Neural progenitor cell (in vitro differentiated cells): ENCODE measurements at regions not wholly inside any gene's neighbourhood (a gene's known extent, or its start where the extent isn't known, plus 50 kb on each side); places are given as distances from the start of the nearest gene placed in this dataset.
"Not testable (repeated sequence)": the region's sequence is repeated elsewhere in the genome, so short reads cannot be mapped to it uniquely, and the experiment has no call there.

Source experiments
- DNase-seq: peaks from one replicate; pipeline ENCODE4 v3.0.0-alpha.2; 2016; ENCODE audit warnings: low spot score
- H2AFZ ChIP-seq: fragments of 200-600 bp; sonication (generic); replicated peaks from 2 replicates; pipeline ENCODE4 v1.6.1; 2016; ENCODE audit warnings: antibody characterized with exemption
- H3F3A ChIP-seq: fragments of 200-600 bp; sonication (generic); 2 replicates; pipeline ENCODE4 v1.6.1; 2016; ENCODE audit warnings: antibody characterized with exemption, low read depth
- H3K27ac ChIP-seq: fragments of 200-600 bp; sonication (generic); 2 replicates; pipeline ENCODE4 v1.5.1; 2016; ENCODE audit warnings: mild to moderate bottlenecking
- H3K27me3 ChIP-seq: fragments of 200-600 bp; sonication (generic); 2 replicates; pipeline ENCODE4 v1.6.1; 2016; ENCODE audit warnings: mild to moderate bottlenecking, moderate library complexity
- H3K36me3 ChIP-seq: fragments of 200-600 bp; sonication (generic); 2 replicates; pipeline ENCODE4 v1.5.1; 2016
- H3K4me1 ChIP-seq: fragments of 200-600 bp; sonication (generic); 2 replicates; pipeline ENCODE4 v1.6.1; 2016; ENCODE audit warnings: mixed run types
- H3K4me2 ChIP-seq: fragments of 200-600 bp; sonication (generic); 2 replicates; pipeline ENCODE4 v1.6.1; 2016
- H3K4me3 ChIP-seq: fragments of 200-600 bp; sonication (generic); 2 replicates; pipeline ENCODE4 v1.5.1; 2016
- H3K79me2 ChIP-seq: fragments of 200-600 bp; sonication (generic); 2 replicates; pipeline ENCODE4 v1.6.1; 2016; ENCODE audit warnings: low read depth
- H3K9ac ChIP-seq: fragments of 200-600 bp; sonication (generic); 2 replicates; pipeline ENCODE4 v1.6.1; 2016
- H3K9me3 ChIP-seq: fragments of 200-600 bp; sonication (generic); 2 replicates; pipeline ENCODE4 v1.5.1; 2016; ENCODE audit warnings: low read depth
- H4K20me1 ChIP-seq: fragments of 200-600 bp; sonication (generic); 2 replicates; pipeline ENCODE4 v1.6.1; 2016; ENCODE audit warnings: low read depth
- H3K27ac Mint-ChIP-seq: 3 replicates; pipeline ENCODE4 v1.8.0; 2021; ENCODE audit warnings: mixed read lengths
- H3K27me3 Mint-ChIP-seq: 2 replicates; pipeline ENCODE4 v1.8.0; 2022; ENCODE audit warnings: low read depth, mild to moderate bottlenecking, inconsistent platforms, moderate library complexity, mixed read lengths; ENCODE audit not compliant: insufficient read depth
- H3K36me3 Mint-ChIP-seq: 3 replicates; pipeline ENCODE4 v1.8.0; 2021; ENCODE audit warnings: mixed read lengths
- H3K4me1 Mint-ChIP-seq: 3 replicates; pipeline ENCODE4 v1.8.0; 2021; ENCODE audit warnings: mixed read lengths
- H3K4me3 Mint-ChIP-seq: 3 replicates; pipeline ENCODE4 v1.8.0; 2021; ENCODE audit warnings: mild to moderate bottlenecking, moderate library complexity, mixed read lengths
- H3K9me3 Mint-ChIP-seq: 3 replicates; pipeline ENCODE4 v1.8.0; 2020; ENCODE audit warnings: mixed read lengths
- CTCF ChIP-seq: fragments of 200-600 bp; sonication (generic); IDR thresholded peaks from 2 replicates; pipeline ENCODE4 v1.5.1; 2017; ENCODE audit warnings: antibody characterized with exemption, mild to moderate bottlenecking
- EZH2 ChIP-seq: fragments of 200-600 bp; sonication (generic); IDR thresholded peaks from 2 replicates; pipeline ENCODE4 v1.6.1; 2017; ENCODE audit warnings: antibody characterized with exemption, mild to moderate bottlenecking, moderate library complexity
- EZH2phosphoT487 ChIP-seq: fragments of 200-600 bp; sonication (generic); IDR thresholded peaks from 2 replicates; pipeline ENCODE4 v1.6.1; 2017; ENCODE audit warnings: antibody characterized with exemption

GRCh38 chr3:23723930-23724329 lies 81.8 kb upstream of the UBE2E1 start:
- no peaks in the 10 kb centered on the region for H3K9me3 ChIP-seq
- no peak overlapping the region for H3K4me3 ChIP-seq
- no peak overlapping the region for H3K27ac Mint-ChIP-seq
- H3K27ac ChIP-seq = no peak overlapping the region
- no peaks in the 10 kb centered on the region for H4K20me1 ChIP-seq
- H3K27me3 Mint-ChIP-seq = peaks cover 5% of the 10 kb centered on the region
- H3K4me2 ChIP-seq = no peak overlapping the region
- H3F3A ChIP-seq = peaks cover 15% of the 10 kb centered on the region
- H3K36me3 ChIP-seq = no peaks in the 10 kb centered on the region
- H3K4me1 ChIP-seq = peaks cover 10% of the 10 kb centered on the region
- peaks cover 14% of the 10 kb centered on the region for H3K4me1 Mint-ChIP-seq
- no peak overlapping the region for H3K9ac ChIP-seq
- no peak for TF ChIP-seq EZH2
- H3K9me3 Mint-ChIP-seq = no peaks in the 10 kb centered on the region
- H3K36me3 Mint-ChIP-seq = no peaks in the 10 kb centered on the region
- no peak for DNase-seq
- no peaks in the 10 kb centered on the region for H3K27me3 ChIP-seq
- H3K4me3 Mint-ChIP-seq = no peak overlapping the region
- H3K79me2 ChIP-seq = no peaks in the 10 kb centered on the region
- no peak overlapping the region for H2AFZ ChIP-seq

GRCh38 chr3:23726811-23727548 lies 78.8 kb upstream of the UBE2E1 start:
- H3K4me1 ChIP-seq = peaks cover 18% of the 10 kb centered on the region
- TF ChIP-seq CTCF (no peak), EZH2 (no peak)
- peak overlapping the region; percentile 50 for H3K27ac Mint-ChIP-seq

GRCh38 chr3:23728601-23729117 lies 77.1 kb upstream of the UBE2E1 start:
- Mint-ChIP-seq H3K27me3 (peaks cover 6% of the 10 kb centered on the region), H3K4me3 (peak overlapping the region; percentile 53), H3K36me3 (no peaks in the 10 kb centered on the region), H3K4me1 (peaks cover 14% of the 10 kb centered on the region), H3K27ac (peak overlapping the region; percentile 69), H3K9me3 (no peaks in the 10 kb centered on the region)
- H4K20me1 ChIP-seq = no peaks in the 10 kb centered on the region
- DNase-seq = peak; percentile 76
- no peaks in the 10 kb centered on the region for H3K79me2 ChIP-seq
- TF ChIP-seq EZH2phosphoT487 = no peak
- no peak for TF ChIP-seq EZH2
- no peak for TF ChIP-seq CTCF
- H2AFZ ChIP-seq = no peak overlapping the region
- peak overlapping the region; percentile 44 for H3K4me2 ChIP-seq
- H3K27ac ChIP-seq = peak overlapping the region; percentile 60
- peaks cover 23% of the 10 kb centered on the region for H3F3A ChIP-seq
- H3K9ac ChIP-seq = no peak overlapping the region
- no peaks in the 10 kb centered on the region for H3K27me3 ChIP-seq
- peaks cover 18% of the 10 kb centered on the region for H3K4me1 ChIP-seq
- no peaks in the 10 kb centered on the region for H3K9me3 ChIP-seq
- H3K36me3 ChIP-seq = no peaks in the 10 kb centered on the region
- no peak overlapping the region for H3K4me3 ChIP-seq

More at GRCh38 chr3:23726811-23727548, 78.8 kb upstream of the UBE2E1 start:
- Histone ChIP-seq H4K20me1 (no peaks in the 10 kb centered on the region), H3K9ac (no peak overlapping the region), H3K9me3 (no peaks in the 10 kb centered on the region), H3F3A (peaks cover 23% of the 10 kb centered on the region), H3K36me3 (no peaks in the 10 kb centered on the region), H2AFZ (no peak overlapping the region), H3K79me2 (no peaks in the 10 kb centered on the region), H3K4me2 (no peak overlapping the region), H3K27me3 (no peaks in the 10 kb centered on the region), H3K4me3 (no peak overlapping the region), H3K27ac (no peak overlapping the region)
- no peaks in the 10 kb centered on the region for H3K36me3 Mint-ChIP-seq
- H3K9me3 Mint-ChIP-seq = no peaks in the 10 kb centered on the region
- no peak for DNase-seq
- no peak overlapping the region for H3K4me3 Mint-ChIP-seq
- H3K27me3 Mint-ChIP-seq = peaks cover 6% of the 10 kb centered on the region
- H3K4me1 Mint-ChIP-seq = peaks cover 14% of the 10 kb centered on the region

- DNase-seq, H3K36me3 Mint-ChIP-seq, H3K27me3 ChIP-seq, H4K20me1 ChIP-seq, H3K27ac ChIP-seq, H3K9me3 ChIP-seq, H2AFZ ChIP-seq, H3K9me3 Mint-ChIP-seq, H3K4me3 ChIP-seq, H3K4me3 Mint-ChIP-seq, H3K27me3 Mint-ChIP-seq, H3K36me3 ChIP-seq, H3K27ac Mint-ChIP-seq, H3K79me2 ChIP-seq, H3K9ac ChIP-seq: not testable (repeated sequence)
- Histone ChIP-seq H3K4me2 (peak overlapping the region; percentile 9), H3F3A (peaks cover 23% of the 10 kb centered on the region), H3K4me1 (peaks cover 18% of the 10 kb centered on the region)
- peaks cover 14% of the 10 kb centered on the region for H3K4me1 Mint-ChIP-seq
Measured at GRCh38 chr3:23729362-23729761, 76.4 kb upstream of the UBE2E1 start.
